ENCODE measurements at regions not wholly inside any gene's neighbourhood (a gene's known extent, or its start where the extent isn't known, plus 50 kb on each side); places are given as distances from the start of the nearest gene placed in this dataset.
"Not testable (repeated sequence)": the region's sequence is repeated elsewhere in the genome, so short reads cannot be mapped to it uniquely, and the experiment has no call there.

GRCh38 chr15:77905301-77905920 lies 172.1 kb downstream of the TBC1D2B start:
- Histone ChIP-seq H3K9me3 (no peaks in the 10 kb centered on the region), H3K36me3 (no peaks in the 10 kb centered on the region), H3K4me1 (peaks cover 0 to 6% (median 0%) of the 10 kb centered on the region in 12 donors), H3K27me3 (no peaks in the 10 kb centered on the region), H3K27ac (no peak overlapping the region), H3K4me3 (no peak overlapping the region)
- no peak for TF ChIP-seq POLR2A (IDR thresholded peaks at IDR 0.05)
- TF ChIP-seq, protein P1, sequence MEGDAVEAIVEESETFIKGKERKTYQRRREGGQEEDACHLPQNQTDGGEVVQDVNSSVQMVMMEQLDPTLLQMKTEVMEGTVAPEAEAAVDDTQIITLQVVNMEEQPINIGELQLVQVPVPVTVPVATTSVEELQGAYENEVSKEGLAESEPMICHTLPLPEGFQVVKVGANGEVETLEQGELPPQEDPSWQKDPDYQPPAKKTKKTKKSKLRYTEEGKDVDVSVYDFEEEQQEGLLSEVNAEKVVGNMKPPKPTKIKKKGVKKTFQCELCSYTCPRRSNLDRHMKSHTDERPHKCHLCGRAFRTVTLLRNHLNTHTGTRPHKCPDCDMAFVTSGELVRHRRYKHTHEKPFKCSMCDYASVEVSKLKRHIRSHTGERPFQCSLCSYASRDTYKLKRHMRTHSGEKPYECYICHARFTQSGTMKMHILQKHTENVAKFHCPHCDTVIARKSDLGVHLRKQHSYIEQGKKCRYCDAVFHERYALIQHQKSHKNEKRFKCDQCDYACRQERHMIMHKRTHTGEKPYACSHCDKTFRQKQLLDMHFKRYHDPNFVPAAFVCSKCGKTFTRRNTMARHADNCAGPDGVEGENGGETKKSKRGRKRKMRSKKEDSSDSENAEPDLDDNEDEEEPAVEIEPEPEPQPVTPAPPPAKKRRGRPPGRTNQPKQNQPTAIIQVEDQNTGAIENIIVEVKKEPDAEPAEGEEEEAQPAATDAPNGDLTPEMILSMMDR (IDR thresholded peaks at IDR 0.05): no peak
- ATAC-seq (no peak), DNase-seq (peak in 2 of 5 donors; percentile 13 to 23)
- 81 to 86% (median 82%) methylated on average over 4 to 13 of the region's 13 CpGs for WGBS, 4 donors
- intact Hi-C loops (cut with DNase I): no loop called here

- no peaks in the 10 kb centered on the region for H3K36me3 ChIP-seq
- no peak overlapping the region for H3K4me3 ChIP-seq
- H3K4me1 ChIP-seq: peaks cover 0 to 6% (median 0%) of the 10 kb centered on the region in 12 donors
- no peak for TF ChIP-seq POLR2A (IDR thresholded peaks at IDR 0.05)
- TF ChIP-seq, protein P1 (IDR thresholded peaks at IDR 0.05): no peak
- intact Hi-C loops (cut with DNase I): no loop called here
- H3K27ac ChIP-seq: no peak overlapping the region
- no peaks in the 10 kb centered on the region for H3K9me3 ChIP-seq
- DNase-seq: peak in 1 of 5 donors; percentile 12
- 71 to 76% (median 73%) methylated on average over 4 to 5 of the region's 5 CpGs for WGBS, 4 donors
- no peaks in the 10 kb centered on the region for H3K27me3 ChIP-seq
- no peak for ATAC-seq
Measured at GRCh38 chr15:77904901-77905300, 172.6 kb downstream of the TBC1D2B start.

DNA sequence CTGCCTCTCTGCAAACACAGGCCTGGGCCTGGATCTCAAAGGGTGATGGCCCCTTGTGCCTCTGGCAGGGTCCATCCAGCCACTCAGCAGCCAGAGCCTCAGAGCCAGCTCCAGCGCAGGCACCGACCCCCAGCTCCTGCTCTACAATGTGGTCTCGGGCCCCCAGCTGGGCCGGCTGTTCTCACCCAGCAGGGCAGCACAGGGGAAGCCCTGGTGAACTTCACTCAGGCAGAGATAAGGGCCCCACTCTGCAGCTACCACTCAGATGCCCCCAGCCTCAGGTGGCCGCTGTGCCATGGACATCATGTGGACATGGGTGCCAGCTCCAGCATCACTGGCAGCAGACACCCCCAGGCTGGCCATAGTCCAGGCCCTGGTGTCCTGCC lies 173.1 kb downstream of the TBC1D2B start:
- intact Hi-C loops (cut with DNase I): no loop called here
- Histone ChIP-seq H3K9me3 (no peaks in the 10 kb centered on the region), H3K27me3 (no peaks in the 10 kb centered on the region), H3K27ac (no peak overlapping the region), H3K4me1 (peaks cover 0 to 6% (median 0%) of the 10 kb centered on the region in 12 donors), H3K4me3 (no peak overlapping the region), H3K36me3 (no peaks in the 10 kb centered on the region)
- ATAC-seq: no peak
- DNase-seq: peak in 3 of 5 donors; percentile 17 to 35 (median 24)
- WGBS, 4 donors: 63 to 86% (median 78%) methylated on average over 1 to 5 of the region's 5 CpGs
- TF ChIP-seq POLR2A (IDR thresholded peaks at IDR 0.05): no peak
- TF ChIP-seq, protein P1 (IDR thresholded peaks at IDR 0.05): no peak

DNA sequence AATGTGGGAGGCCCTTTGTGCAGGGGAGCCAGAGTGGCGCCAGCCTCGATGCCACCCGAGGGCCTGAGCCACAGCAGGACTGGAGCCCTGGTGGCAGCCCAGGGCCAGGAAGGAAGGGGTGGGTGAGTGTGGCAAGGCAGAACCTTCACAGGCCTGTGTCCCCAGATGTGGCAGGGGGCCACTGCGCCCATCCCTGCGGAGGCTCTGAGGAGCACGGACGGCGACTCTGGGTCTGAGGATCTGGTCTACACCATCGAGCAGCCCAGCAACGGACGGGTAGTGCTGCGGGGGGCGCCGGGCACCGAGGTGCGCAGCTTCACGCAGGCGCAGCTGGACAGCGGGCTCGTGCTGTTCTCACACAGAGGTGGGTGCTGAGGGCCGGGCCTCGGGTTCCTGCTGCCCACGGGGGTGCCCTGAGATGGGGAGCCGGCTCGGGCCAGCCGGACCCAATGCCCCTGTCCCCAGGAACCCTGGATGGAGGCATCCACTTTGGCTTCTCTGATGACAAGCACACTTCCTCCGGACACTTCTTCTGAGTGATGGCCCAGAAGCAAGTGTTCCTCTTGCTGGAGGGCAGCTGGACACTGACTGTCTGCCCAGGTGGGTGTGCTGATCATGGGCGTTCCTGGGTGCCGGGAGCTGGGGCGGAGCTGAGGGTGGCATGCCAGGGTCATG lies 173.6 kb downstream of the TBC1D2B start:
- intact Hi-C loops (cut with DNase I): not testable (repeated sequence)

More for the DNA sequence above, 173.6 kb downstream of the TBC1D2B start:
- not testable (repeated sequence) for H3K9me3 ChIP-seq, H3K27me3 ChIP-seq, H3K4me3 ChIP-seq, ATAC-seq, H3K4me1 ChIP-seq, H3K27ac ChIP-seq, H3K36me3 ChIP-seq
- 90 to 95% (median 91%) methylated on average over 20 to 30 of the region's 30 CpGs for WGBS, 4 donors
- DNase-seq: peak in 2 of 5 donors; percentile 14 to 40

Measured in heart left ventricle (tissue), 16 donors.